GM12878 (cell line): ENCODE measurements at regions not wholly inside any gene's neighbourhood (a gene's known extent, or its start where the extent isn't known, plus 50 kb on each side); places are given as distances from the start of the nearest gene placed in this dataset.

Source experiments
- GABPA ChIP-seq: IDR thresholded peaks from 2 replicates; pipeline ENCODE4 v1.6.1; 2014; ENCODE audit warnings: antibody characterized with exemption, low read depth, mild to moderate bottlenecking, inconsistent platforms
- POLR2A ChIP-seq: IDR thresholded peaks from 2 replicates; pipeline ENCODE4 v1.6.1; 2011; ENCODE audit warnings: low read depth, mild to moderate bottlenecking, low read length
- POLR2AphosphoS5 ChIP-seq: IDR thresholded peaks from 2 replicates; pipeline ENCODE4 v1.6.1; 2011; ENCODE audit warnings: mild to moderate bottlenecking, low read length, inconsistent platforms
- SIN3A ChIP-seq: IDR thresholded peaks from 2 replicates; pipeline ENCODE4 v1.6.1; 2012; ENCODE audit warnings: low read depth, low read length, improper control_type of control experiment
- STAT3 ChIP-seq: IDR thresholded peaks from 2 replicates; pipeline ENCODE4 v1.6.1; 2011; ENCODE audit warnings: low read depth, low read length, improper control_type of control experiment
- SUZ12 ChIP-seq: fragments of 200-600 bp; sonication (generic); IDR thresholded peaks from one replicate; pipeline ENCODE4 v1.6.1; 2018; ENCODE audit warnings: antibody characterized with exemption, mild to moderate bottlenecking; ENCODE audit not compliant: unreplicated experiment
- TAF1 ChIP-seq: IDR thresholded peaks from 2 replicates; pipeline ENCODE4 v1.6.1; 2011; ENCODE audit warnings: mild to moderate bottlenecking, low read depth, low read length, borderline replicate concordance
- ZSCAN29 ChIP-seq: fragments of 450-650 bp; IDR thresholded peaks from 2 replicates; pipeline ENCODE4 v1.6.1; 2017; ENCODE audit warnings: mild to moderate bottlenecking, moderate library complexity
- TF ChIP-seq, protein P1 (sequence below): fragments of 450-650 bp; formaldehyde crosslinking; IDR thresholded peaks from 2 replicates; pipeline ENCODE4 v1.4.0; 2020; ENCODE audit warnings: mild to moderate bottlenecking, moderate library complexity
- TF ChIP-seq, protein P2 (sequence below): IDR thresholded peaks from 2 replicates; pipeline ENCODE4 v1.6.1; 2011; ENCODE audit warnings: borderline replicate concordance, low read depth, mild to moderate bottlenecking, moderate library complexity, mixed read lengths, low read length; ENCODE audit not compliant: insufficient read depth; ENCODE audit errors: extremely low read length
- TF ChIP-seq, protein P3 (sequence below), 3 experiments: IDR thresholded peaks in 2 of 3; conservative IDR thresholded peaks in 1 of 3; 2 replicates each; pipeline ENCODE4 v1.5.1; 2011; ENCODE audit warnings: low read depth in 3 of 3, low read length in 3 of 3, mild to moderate bottlenecking in 3 of 3, control low read depth in 2 of 3, moderate library complexity in 2 of 3, inconsistent platforms in 1 of 3, mixed read lengths in 1 of 3; ENCODE audit not compliant: control insufficient read depth in 2 of 3, insufficient read depth in 1 of 3; ENCODE audit errors: extremely low read depth in 1 of 3
- TF ChIP-seq, protein P4 (sequence below): IDR thresholded peaks from 2 replicates; pipeline ENCODE4 v1.6.1; 2012; ENCODE audit warnings: low read length, inconsistent platforms

DNA sequence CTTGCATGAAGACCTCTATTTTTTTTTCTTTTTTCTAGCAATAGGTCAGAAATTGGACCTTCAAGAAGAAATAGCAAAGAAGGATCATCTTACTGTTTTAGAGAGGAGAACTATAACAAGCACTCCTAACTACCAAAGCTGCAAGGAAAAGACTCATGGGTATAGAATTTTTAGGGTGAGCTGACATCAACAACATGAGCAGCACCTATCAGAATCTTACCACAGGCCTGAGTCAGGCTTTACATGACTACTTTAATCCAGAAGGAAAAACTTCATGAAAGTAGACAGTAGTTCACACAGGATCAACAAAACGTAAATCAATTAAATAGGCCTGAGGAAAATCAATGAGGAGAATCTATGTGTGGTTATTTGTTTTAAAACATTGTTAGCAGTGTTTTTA lies 130.5 kb downstream of the FAM76B start:
- TF ChIP-seq, protein P1, sequence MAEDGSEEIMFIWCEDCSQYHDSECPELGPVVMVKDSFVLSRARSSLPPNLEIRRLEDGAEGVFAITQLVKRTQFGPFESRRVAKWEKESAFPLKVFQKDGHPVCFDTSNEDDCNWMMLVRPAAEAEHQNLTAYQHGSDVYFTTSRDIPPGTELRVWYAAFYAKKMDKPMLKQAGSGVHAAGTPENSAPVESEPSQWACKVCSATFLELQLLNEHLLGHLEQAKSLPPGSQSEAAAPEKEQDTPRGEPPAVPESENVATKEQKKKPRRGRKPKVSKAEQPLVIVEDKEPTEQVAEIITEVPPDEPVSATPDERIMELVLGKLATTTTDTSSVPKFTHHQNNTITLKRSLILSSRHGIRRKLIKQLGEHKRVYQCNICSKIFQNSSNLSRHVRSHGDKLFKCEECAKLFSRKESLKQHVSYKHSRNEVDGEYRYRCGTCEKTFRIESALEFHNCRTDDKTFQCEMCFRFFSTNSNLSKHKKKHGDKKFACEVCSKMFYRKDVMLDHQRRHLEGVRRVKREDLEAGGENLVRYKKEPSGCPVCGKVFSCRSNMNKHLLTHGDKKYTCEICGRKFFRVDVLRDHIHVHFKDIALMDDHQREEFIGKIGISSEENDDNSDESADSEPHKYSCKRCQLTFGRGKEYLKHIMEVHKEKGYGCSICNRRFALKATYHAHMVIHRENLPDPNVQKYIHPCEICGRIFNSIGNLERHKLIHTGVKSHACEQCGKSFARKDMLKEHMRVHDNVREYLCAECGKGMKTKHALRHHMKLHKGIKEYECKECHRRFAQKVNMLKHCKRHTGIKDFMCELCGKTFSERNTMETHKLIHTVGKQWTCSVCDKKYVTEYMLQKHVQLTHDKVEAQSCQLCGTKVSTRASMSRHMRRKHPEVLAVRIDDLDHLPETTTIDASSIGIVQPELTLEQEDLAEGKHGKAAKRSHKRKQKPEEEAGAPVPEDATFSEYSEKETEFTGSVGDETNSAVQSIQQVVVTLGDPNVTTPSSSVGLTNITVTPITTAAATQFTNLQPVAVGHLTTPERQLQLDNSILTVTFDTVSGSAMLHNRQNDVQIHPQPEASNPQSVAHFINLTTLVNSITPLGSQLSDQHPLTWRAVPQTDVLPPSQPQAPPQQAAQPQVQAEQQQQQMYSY (CRISPR knock-in tag), result no peak
- no peak for TF ChIP-seq STAT3
- TF ChIP-seq SIN3A, result no peak
- no peak for TF ChIP-seq POLR2A
- no peak for TF ChIP-seq SUZ12
- no peak for TF ChIP-seq POLR2AphosphoS5
- TF ChIP-seq, protein P2, sequence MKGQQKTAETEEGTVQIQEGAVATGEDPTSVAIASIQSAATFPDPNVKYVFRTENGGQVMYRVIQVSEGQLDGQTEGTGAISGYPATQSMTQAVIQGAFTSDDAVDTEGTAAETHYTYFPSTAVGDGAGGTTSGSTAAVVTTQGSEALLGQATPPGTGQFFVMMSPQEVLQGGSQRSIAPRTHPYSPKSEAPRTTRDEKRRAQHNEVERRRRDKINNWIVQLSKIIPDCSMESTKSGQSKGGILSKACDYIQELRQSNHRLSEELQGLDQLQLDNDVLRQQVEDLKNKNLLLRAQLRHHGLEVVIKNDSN, result no peak
- TF ChIP-seq TAF1, result no peak
- TF ChIP-seq, protein P3, sequence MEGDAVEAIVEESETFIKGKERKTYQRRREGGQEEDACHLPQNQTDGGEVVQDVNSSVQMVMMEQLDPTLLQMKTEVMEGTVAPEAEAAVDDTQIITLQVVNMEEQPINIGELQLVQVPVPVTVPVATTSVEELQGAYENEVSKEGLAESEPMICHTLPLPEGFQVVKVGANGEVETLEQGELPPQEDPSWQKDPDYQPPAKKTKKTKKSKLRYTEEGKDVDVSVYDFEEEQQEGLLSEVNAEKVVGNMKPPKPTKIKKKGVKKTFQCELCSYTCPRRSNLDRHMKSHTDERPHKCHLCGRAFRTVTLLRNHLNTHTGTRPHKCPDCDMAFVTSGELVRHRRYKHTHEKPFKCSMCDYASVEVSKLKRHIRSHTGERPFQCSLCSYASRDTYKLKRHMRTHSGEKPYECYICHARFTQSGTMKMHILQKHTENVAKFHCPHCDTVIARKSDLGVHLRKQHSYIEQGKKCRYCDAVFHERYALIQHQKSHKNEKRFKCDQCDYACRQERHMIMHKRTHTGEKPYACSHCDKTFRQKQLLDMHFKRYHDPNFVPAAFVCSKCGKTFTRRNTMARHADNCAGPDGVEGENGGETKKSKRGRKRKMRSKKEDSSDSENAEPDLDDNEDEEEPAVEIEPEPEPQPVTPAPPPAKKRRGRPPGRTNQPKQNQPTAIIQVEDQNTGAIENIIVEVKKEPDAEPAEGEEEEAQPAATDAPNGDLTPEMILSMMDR (IDR thresholded peaks at IDR 0.05 in 2 of 3, conservative IDR thresholded peaks at IDR 0.05 in 1 of 3; ENCODE audit: control insufficient read depth in 2 of 3, extremely low read depth in 1 of 3, insufficient read depth in 1 of 3, low read depth in 3 of 3, low read length in 3 of 3), result no peak
- no peak for TF ChIP-seq GABPA
- TF ChIP-seq, protein P4, sequence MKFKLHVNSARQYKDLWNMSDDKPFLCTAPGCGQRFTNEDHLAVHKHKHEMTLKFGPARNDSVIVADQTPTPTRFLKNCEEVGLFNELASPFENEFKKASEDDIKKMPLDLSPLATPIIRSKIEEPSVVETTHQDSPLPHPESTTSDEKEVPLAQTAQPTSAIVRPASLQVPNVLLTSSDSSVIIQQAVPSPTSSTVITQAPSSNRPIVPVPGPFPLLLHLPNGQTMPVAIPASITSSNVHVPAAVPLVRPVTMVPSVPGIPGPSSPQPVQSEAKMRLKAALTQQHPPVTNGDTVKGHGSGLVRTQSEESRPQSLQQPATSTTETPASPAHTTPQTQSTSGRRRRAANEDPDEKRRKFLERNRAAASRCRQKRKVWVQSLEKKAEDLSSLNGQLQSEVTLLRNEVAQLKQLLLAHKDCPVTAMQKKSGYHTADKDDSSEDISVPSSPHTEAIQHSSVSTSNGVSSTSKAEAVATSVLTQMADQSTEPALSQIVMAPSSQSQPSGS, result no peak
- TF ChIP-seq ZSCAN29, result no peak
